ENCODE measurements at regions not wholly inside any gene's neighbourhood (a gene's known extent, or its start where the extent isn't known, plus 50 kb on each side); places are given as distances from the start of the nearest gene placed in this dataset.

DNA sequence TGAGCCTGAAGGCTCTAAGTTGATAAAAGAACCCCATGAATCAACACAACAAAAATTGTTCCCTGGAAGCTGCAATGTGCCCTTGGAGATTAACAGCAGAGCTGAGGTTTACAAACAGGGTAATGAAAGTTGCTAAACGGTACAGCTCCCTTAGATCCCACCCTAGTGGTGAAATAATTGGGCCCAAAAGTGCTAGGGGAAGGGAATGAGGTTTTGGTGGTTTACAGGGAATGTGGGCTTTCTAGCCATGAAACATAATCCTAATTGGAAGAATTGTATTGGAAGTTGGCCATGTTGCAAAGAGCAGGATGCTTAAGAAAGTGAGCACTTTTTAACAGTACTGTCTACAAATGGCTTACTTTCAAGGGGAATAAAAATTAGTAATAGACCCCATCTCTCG lies 180.2 kb upstream of the SMIM21 start:
- Histone ChIP-seq H3K9ac (ENCODE audit: insufficient read depth in 1 of 2, low read depth in 2 of 2, low read length in 2 of 2) (no peak overlapping the region), H3K4me1 (replicated peaks in 1 of 2; ENCODE audit: control insufficient read depth in 2 of 2, insufficient read depth in 2 of 2, low read length in 2 of 2) (no peaks in the 10 kb centered on the region), H3K4me2 (ENCODE audit: insufficient read depth, low read length) (no peak overlapping the region), H4K20me1 (replicated peaks; ENCODE audit: control insufficient read depth, insufficient read depth, low read length) (no peaks in the 10 kb centered on the region), H3K9me3 (replicated peaks; ENCODE audit: control insufficient read depth, insufficient read depth, low read depth, low read length) (no peaks in the 10 kb centered on the region), H2AFZ (ENCODE audit: low read depth, low read length) (no peak overlapping the region), H3K27ac (ENCODE audit: extremely low read depth, low read depth, low read length) (no peak overlapping the region), H3K36me3 (ENCODE audit: control insufficient read depth, insufficient read depth, low read length) (no peaks in the 10 kb centered on the region), H3K27me3 (ENCODE audit: control insufficient read depth in 2 of 2, insufficient read depth in 2 of 2, low read length in 2 of 2) (no peaks in the 10 kb centered on the region; a peak in 1 of 5 replicates), H3K9me1 (ENCODE audit: control insufficient read depth, insufficient read depth, low read length) (no peaks in the 10 kb centered on the region), H3K79me2 (ENCODE audit: control insufficient read depth, insufficient read depth, low read length) (no peaks in the 10 kb centered on the region), H3K4me3 (no peak overlapping the region)
- WGBS (ENCODE audit: insufficient coverage, low coverage, missing lambda C conversion rate): 0% methylated on average over 2 of the region's 2 CpGs
- in situ Hi-C loops (cut with MboI): no loop called here
- ATAC-seq (no peak), DNase-seq (ENCODE audit: extremely low read depth in 1 of 4, low spot score in 3 of 4) (no peak), FAIRE-seq (no peak)
- ChIA-PET CTCF (ENCODE audit: low intra/inter-chr PET ratio) (no interaction called here), POLR2A (interaction anchor here (0.6 kb wide), 1 partner anchor 1216 kb away, joined by 3 read pairs; no protein-coding TSS in a partner anchor)
- no TSS peak for BruUV-seq (replicated peaks)
- intact Hi-C loops (cut with micrococcal nuclease): no loop called here
- TF ChIP-seq ESRRA (IDR thresholded peaks at IDR 0.05; ENCODE audit: borderline replicate concordance, low read depth) (no peak), MAFK (IDR thresholded peaks at IDR 0.05; ENCODE audit: low read length) (no peak), NFYB (IDR thresholded peaks at IDR 0.05; ENCODE audit: extremely low read depth, insufficient read length) (no peak), PCBP1 (IDR thresholded peaks at IDR 0.05; ENCODE audit: low read depth, low read length, poor library complexity, severe bottlenecking) (no peak), FOXK1 (CRISPR knock-in tag; IDR thresholded peaks at IDR 0.05; ENCODE audit: borderline replicate concordance) (no peak), CEBPB (tag; IDR thresholded peaks at IDR 0.05) (no peak), HOXB6 (CRISPR knock-in tag; IDR thresholded peaks at IDR 0.05; ENCODE audit: borderline replicate concordance) (no peak), TARDBP (IDR thresholded peaks at IDR 0.05) (no peak), NR2F6 (CRISPR knock-in tag; IDR thresholded peaks at IDR 0.05) (no peak)
- TF ChIP-seq, protein P1, sequence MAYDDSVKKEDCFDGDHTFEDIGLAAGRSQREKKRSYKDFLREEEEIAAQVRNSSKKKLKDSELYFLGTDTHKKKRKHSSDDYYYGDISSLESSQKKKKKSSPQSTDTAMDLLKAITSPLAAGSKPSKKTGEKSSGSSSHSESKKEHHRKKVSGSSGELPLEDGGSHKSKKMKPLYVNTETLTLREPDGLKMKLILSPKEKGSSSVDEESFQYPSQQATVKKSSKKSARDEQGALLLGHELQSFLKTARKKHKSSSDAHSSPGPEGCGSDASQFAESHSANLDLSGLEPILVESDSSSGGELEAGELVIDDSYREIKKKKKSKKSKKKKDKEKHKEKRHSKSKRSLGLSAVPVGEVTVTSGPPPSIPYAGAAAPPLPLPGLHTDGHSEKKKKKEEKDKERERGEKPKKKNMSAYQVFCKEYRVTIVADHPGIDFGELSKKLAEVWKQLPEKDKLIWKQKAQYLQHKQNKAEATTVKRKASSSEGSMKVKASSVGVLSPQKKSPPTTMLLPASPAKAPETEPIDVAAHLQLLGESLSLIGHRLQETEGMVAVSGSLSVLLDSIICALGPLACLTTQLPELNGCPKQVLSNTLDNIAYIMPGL (CRISPR knock-in tag; IDR thresholded peaks at IDR 0.05): no peak
- TF ChIP-seq, protein P2, sequence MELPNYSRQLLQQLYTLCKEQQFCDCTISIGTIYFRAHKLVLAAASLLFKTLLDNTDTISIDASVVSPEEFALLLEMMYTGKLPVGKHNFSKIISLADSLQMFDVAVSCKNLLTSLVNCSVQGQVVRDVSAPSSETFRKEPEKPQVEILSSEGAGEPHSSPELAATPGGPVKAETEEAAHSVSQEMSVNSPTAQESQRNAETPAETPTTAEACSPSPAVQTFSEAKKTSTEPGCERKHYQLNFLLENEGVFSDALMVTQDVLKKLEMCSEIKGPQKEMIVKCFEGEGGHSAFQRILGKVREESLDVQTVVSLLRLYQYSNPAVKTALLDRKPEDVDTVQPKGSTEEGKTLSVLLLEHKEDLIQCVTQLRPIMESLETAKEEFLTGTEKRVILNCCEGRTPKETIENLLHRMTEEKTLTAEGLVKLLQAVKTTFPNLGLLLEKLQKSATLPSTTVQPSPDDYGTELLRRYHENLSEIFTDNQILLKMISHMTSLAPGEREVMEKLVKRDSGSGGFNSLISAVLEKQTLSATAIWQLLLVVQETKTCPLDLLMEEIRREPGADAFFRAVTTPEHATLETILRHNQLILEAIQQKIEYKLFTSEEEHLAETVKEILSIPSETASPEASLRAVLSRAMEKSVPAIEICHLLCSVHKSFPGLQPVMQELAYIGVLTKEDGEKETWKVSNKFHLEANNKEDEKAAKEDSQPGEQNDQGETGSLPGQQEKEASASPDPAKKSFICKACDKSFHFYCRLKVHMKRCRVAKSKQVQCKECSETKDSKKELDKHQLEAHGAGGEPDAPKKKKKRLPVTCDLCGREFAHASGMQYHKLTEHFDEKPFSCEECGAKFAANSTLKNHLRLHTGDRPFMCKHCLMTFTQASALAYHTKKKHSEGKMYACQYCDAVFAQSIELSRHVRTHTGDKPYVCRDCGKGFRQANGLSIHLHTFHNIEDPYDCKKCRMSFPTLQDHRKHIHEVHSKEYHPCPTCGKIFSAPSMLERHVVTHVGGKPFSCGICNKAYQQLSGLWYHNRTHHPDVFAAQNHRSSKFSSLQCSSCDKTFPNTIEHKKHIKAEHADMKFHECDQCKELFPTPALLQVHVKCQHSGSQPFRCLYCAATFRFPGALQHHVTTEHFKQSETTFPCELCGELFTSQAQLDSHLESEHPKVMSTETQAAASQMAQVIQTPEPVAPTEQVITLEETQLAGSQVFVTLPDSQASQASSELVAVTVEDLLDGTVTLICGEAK (IDR thresholded peaks at IDR 0.05): no peak
- TF ChIP-seq, protein P2 (CRISPR knock-in tag; IDR thresholded peaks at IDR 0.05): no peak

Data from K562 (cell line).